ENCODE measurements at regions not wholly inside any gene's neighbourhood (a gene's known extent, or its start where the extent isn't known, plus 50 kb on each side); places are given as distances from the start of the nearest gene placed in this dataset.

DNA sequence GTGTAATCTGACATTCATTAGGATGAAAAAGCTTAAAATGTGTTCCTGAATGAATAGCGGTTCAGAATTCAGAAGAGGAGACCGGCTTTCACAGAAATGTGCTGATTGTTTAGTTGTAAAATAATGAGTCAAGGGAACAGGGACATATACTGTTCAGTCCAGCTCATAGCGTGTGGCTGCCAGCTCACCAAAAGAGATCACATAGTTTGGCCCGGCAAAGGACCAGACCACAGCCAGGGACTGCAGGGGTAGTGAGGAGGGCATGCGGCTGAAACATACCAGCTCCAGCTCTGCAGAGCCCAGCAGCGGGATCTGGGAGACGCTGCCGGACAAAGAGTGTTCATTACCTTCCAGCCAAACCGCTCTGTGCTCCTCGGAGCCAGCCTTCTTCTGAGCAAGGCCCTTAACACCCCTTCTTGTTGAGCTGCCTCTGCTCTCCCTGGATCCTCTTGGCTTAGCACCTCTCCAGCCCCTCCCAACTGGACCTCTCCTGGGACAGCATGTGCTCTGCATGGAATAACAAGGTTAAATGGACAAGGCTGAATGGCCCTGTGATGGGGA is 116.8 kb upstream of the CNTLN start:
- TF ChIP-seq, protein P1, sequence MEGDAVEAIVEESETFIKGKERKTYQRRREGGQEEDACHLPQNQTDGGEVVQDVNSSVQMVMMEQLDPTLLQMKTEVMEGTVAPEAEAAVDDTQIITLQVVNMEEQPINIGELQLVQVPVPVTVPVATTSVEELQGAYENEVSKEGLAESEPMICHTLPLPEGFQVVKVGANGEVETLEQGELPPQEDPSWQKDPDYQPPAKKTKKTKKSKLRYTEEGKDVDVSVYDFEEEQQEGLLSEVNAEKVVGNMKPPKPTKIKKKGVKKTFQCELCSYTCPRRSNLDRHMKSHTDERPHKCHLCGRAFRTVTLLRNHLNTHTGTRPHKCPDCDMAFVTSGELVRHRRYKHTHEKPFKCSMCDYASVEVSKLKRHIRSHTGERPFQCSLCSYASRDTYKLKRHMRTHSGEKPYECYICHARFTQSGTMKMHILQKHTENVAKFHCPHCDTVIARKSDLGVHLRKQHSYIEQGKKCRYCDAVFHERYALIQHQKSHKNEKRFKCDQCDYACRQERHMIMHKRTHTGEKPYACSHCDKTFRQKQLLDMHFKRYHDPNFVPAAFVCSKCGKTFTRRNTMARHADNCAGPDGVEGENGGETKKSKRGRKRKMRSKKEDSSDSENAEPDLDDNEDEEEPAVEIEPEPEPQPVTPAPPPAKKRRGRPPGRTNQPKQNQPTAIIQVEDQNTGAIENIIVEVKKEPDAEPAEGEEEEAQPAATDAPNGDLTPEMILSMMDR (IDR thresholded peaks at IDR 0.05): no peak

DNA sequence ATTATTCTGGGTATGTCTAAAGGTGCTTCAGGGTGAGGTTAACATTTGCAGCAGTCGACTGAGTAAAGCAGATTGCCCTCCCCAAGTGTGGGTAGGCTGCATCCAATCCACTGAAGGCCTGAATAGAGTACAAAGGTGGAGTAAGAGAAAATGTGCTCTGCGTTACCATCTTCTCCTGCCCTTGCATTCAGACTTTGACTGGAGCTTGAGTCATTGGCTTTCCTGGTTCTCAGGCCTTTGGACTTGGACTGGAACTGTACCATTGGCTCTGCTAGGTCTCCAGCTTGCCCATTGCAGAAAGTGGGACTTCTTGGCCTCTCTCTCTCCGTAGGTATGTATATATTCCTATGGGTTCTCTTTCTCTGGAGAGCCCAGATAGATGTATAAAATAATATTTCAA is 120.9 kb upstream of the CNTLN start:
- TF ChIP-seq, protein P1 (IDR thresholded peaks at IDR 0.05): no peak

DNA sequence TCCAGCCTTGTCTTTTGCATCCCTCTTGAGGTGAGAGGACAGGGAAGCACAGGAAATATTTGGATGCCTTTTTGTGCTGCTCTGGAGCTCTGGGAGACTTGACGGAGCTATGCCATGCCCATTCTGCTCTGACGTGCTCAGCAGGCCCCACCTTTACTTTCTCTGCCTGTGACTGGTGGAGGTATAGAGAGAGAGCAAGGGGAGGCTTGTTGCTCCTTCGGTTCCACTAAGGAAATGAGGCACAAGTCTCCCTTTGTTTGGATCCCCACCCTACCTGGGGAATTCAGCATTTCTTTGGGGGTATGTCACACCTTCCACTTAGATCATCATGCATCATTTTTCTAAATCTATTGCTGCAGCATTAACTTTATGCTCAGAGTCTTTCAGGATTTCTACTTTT is 121.8 kb upstream of the CNTLN start:
- TF ChIP-seq, protein P1 (IDR thresholded peaks at IDR 0.05): no peak

DNA sequence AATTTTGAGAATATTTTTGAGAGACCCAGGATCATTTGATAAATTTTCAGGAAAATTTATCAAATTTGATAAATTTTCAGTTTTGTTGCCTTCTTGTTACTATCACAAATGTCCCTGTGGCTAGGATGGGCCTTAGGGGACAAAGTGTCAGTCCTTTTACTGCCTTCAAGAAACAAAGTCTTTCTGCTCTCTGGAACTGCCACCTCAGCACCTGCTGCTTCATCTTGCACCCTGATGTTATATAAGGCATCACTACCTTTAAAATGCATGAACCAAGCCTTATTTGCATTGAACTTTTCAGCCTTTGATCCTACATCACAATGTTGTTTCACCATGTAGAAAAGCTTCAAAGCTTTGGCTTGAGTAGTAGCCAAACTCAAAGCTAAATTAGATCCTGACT is 123.0 kb upstream of the CNTLN start:
- TF ChIP-seq, protein P1 (IDR thresholded peaks at IDR 0.05): no peak

DNA sequence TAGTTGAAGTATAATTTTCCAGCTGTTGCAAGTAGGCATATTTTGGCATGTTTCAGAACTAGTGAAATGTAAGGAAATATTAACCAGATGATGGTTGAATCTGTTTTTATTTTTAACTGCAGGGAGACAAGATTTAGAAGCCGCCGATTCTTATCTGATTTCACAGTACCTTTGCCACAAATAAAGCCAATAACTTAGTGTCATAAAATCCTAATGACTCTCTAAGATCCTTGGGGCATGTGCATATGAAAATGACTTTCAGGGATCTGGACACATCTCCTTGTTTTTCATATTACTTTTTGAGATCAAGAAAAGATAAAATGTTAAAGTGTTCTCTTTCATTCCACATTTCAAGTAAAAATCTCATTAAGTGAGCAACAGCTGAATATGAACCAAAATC is 125.8 kb upstream of the CNTLN start:
- TF ChIP-seq, protein P1 (IDR thresholded peaks at IDR 0.05): no peak

DNA sequence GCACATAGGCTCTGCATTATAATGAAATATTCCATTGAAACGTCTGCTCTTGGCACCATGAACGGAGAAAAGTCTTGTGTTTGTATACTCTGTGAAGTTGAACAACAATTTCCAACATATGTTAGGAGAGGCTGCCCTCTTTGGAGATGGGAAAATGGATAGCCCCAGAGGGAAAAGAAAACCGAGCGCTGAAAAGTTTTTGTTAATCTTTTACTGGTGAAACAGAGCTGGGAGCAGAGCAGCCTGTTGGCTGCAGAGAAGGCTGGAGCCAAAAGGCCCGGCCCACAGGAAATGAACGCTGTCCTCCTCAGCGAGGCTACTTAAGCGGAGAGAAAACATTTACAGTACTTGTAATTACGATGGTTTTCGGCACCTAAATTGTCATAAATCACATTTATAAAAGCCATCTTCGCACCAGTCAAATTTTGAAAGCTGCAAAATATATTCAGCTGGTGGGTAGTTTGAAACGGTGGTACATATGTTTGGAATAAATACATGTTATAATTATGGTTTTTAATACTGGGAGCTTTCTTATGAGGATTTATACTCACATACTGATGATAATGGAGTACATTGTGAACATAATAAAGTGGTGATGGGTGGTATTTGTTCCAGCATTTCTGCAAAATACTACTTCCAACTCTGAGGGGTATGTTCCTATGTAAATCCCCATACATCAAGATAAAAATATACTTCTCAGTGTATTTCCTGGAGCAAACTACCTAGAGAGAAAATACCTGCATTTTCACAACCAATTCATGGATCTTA is 129.6 kb upstream of the CNTLN start:
- TF ChIP-seq, protein P1 (IDR thresholded peaks at IDR 0.05): no peak

DNA sequence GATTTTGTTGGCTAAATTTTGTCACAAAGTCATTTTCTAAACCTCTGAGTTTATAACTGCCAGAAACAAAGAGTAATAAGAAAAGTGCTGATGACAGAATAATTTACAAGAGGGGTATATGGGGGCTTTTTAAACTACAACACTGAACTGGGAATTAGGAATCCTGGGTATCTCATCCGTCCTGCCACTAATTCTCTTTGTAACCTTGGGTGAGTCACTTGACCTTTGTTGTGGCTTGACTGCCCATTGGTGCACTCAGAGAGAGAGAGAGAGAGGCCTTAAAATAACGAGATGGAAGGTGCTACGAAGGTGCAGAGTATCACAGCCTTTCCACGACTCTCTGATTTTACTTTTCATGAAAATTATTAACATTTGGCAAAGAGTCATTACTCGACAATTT is 130.3 kb upstream of the CNTLN start:
- TF ChIP-seq, protein P1 (IDR thresholded peaks at IDR 0.05): no peak

Measured in LNCAP (cell line).